ENCODE measurements at regions not wholly inside any gene's neighbourhood (a gene's known extent, or its start where the extent isn't known, plus 50 kb on each side); places are given as distances from the start of the nearest gene placed in this dataset.

DNA sequence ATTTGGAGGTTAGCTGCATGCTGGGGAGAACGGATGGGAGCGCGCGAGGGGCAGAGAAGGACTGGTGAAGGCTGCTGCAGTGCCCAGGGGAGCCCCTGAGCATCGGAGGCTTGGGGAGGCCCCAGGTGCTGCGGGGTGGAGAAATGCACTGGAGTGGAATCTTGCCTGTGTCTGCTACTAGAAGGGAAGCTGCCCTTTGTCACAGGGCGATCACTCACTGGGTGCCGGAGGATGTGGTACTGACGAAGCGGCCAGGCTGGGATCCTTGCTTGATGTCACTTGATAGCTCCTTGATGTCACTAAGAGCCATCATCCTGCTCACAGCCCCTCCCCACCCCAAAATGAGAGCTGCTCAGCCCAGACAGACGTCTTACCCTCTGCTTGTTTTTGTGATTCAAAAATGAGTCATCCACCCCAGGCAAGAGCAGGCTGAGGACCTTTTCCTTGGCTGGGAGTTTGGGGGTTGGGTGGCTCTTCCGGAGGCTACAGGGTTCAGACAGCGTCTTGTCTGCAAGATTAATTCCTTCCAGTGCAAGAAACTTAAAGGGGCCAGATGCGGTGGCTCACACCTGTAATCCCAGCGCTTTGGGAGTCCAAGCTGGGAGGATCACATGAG is 62.6 kb upstream of the PMEPA1 start:
- TF ChIP-seq, protein P1, sequence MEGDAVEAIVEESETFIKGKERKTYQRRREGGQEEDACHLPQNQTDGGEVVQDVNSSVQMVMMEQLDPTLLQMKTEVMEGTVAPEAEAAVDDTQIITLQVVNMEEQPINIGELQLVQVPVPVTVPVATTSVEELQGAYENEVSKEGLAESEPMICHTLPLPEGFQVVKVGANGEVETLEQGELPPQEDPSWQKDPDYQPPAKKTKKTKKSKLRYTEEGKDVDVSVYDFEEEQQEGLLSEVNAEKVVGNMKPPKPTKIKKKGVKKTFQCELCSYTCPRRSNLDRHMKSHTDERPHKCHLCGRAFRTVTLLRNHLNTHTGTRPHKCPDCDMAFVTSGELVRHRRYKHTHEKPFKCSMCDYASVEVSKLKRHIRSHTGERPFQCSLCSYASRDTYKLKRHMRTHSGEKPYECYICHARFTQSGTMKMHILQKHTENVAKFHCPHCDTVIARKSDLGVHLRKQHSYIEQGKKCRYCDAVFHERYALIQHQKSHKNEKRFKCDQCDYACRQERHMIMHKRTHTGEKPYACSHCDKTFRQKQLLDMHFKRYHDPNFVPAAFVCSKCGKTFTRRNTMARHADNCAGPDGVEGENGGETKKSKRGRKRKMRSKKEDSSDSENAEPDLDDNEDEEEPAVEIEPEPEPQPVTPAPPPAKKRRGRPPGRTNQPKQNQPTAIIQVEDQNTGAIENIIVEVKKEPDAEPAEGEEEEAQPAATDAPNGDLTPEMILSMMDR (IDR thresholded peaks at IDR 0.05) = no peak
- TF ChIP-seq POLR2A (IDR thresholded peaks at IDR 0.05) = no peak

All from uterus (tissue), 2 donors.